ENCODE measurements at regions not wholly inside any gene's neighbourhood (a gene's known extent, or its start where the extent isn't known, plus 50 kb on each side); places are given as distances from the start of the nearest gene placed in this dataset.

DNA sequence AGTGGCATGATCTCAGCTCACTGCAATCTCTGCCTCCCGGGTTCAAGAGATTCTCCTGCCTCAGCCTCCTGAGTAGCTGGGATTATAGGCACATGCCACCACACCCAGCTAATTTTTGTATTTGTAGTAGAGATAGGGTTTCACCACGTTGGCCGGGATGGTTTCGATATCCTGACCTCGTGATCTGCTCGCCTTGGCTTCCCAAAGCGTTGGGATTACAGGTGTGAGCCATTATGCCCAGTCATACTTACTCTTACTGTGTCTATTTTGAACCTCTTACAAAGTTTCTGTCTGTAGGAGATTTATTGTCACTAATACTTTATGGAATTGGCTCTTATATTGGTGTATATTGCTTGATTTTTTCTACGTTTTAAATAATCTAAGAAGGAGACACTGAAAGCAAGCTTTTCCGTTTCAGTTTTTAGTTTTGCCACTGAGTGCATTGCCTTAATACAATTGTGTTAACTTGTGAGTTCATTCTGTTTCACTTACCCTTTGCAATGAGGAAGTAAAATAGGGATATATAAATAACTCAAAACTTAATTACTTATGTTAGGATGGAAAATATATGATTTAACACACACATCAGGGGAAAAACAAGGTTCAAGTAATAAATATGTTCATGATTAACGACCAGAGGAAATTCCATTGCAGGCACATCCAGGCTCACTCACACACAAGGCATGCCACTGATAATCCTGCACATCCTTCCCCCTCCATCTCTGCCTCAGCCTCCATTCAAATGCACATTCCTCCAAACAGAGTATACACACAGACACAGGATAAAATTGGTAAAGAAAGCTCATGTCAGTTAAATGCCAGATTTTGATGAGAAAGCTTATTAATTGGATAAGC, 279.3 kb upstream of the RASGRP1 start:
- TF ChIP-seq POLR2AphosphoS5 (IDR thresholded peaks at IDR 0.05): no peak
- no peak for TF ChIP-seq POLR2A (IDR thresholded peaks at IDR 0.05)

Data from transverse colon (tissue), 3 donors.